Endothelial cell (in vitro differentiated cells): ENCODE measurements at regions not wholly inside any gene's neighbourhood (a gene's known extent, or its start where the extent isn't known, plus 50 kb on each side); places are given as distances from the start of the nearest gene placed in this dataset.

ENCODE experiments used
- DNase-seq: peaks from one replicate; pipeline ENCODE4 v3.0.0; 2021; ENCODE audit warnings: low spot score
- H3K27ac Mint-ChIP-seq: one replicate; pipeline ENCODE4 v1.8.0; 2021; ENCODE audit warnings: mixed read lengths, inconsistent platforms; ENCODE audit not compliant: unreplicated experiment
- H3K27me3 Mint-ChIP-seq: one replicate; pipeline ENCODE4 v1.8.0; 2021; ENCODE audit warnings: mild to moderate bottlenecking, moderate library complexity, mixed read lengths, inconsistent platforms; ENCODE audit not compliant: unreplicated experiment
- H3K36me3 Mint-ChIP-seq: one replicate; pipeline ENCODE4 v1.8.0; 2021; ENCODE audit warnings: mild to moderate bottlenecking, low read depth, mixed read lengths, inconsistent platforms; ENCODE audit not compliant: unreplicated experiment
- H3K4me1 Mint-ChIP-seq: one replicate; pipeline ENCODE4 v1.8.0; 2021; ENCODE audit warnings: mild to moderate bottlenecking, mixed read lengths, inconsistent platforms; ENCODE audit not compliant: unreplicated experiment
- H3K4me3 Mint-ChIP-seq: one replicate; pipeline ENCODE4 v1.8.0; 2021; ENCODE audit warnings: mild to moderate bottlenecking, mixed read lengths, inconsistent platforms; ENCODE audit not compliant: unreplicated experiment
- H3K9me3 Mint-ChIP-seq: one replicate; pipeline ENCODE4 v1.8.0; 2021; ENCODE audit warnings: mixed read lengths, inconsistent platforms; ENCODE audit not compliant: unreplicated experiment
- TF ChIP-seq, protein P1 (sequence below): fragments of 200-600 bp; sonication (generic); IDR thresholded peaks from one replicate; pipeline ENCODE4 v1.5.0; 2021; ENCODE audit warnings: antibody characterized with exemption; ENCODE audit not compliant: unreplicated experiment

DNA sequence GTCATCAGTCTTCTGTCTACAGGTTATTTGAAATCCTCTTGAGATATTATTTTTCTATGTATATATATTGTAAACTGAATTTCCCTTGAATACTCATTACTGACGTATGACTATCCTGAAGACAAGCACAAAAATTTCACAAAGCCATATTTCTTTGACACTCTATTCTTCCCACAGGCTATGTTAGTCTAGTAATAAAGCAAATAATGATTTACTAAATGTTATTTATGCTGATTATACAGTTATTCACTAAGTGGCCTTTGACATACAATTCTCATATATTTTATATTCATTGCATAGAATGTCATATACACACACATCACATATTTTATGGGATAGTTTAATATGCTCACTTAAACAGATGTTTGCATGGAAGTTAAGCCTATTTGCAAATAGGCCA lies 793.0 kb upstream of the GRAMD2B start:
- DNase-seq = no peak
- no peaks in the 10 kb centered on the region for H3K36me3 Mint-ChIP-seq
- H3K9me3 Mint-ChIP-seq = no peaks in the 10 kb centered on the region
- no peak overlapping the region for H3K27ac Mint-ChIP-seq
- no peaks in the 10 kb centered on the region for H3K27me3 Mint-ChIP-seq
- H3K4me3 Mint-ChIP-seq = no peak overlapping the region
- H3K4me1 Mint-ChIP-seq = no peaks in the 10 kb centered on the region
- TF ChIP-seq, protein P1, sequence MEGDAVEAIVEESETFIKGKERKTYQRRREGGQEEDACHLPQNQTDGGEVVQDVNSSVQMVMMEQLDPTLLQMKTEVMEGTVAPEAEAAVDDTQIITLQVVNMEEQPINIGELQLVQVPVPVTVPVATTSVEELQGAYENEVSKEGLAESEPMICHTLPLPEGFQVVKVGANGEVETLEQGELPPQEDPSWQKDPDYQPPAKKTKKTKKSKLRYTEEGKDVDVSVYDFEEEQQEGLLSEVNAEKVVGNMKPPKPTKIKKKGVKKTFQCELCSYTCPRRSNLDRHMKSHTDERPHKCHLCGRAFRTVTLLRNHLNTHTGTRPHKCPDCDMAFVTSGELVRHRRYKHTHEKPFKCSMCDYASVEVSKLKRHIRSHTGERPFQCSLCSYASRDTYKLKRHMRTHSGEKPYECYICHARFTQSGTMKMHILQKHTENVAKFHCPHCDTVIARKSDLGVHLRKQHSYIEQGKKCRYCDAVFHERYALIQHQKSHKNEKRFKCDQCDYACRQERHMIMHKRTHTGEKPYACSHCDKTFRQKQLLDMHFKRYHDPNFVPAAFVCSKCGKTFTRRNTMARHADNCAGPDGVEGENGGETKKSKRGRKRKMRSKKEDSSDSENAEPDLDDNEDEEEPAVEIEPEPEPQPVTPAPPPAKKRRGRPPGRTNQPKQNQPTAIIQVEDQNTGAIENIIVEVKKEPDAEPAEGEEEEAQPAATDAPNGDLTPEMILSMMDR = no peak

DNA sequence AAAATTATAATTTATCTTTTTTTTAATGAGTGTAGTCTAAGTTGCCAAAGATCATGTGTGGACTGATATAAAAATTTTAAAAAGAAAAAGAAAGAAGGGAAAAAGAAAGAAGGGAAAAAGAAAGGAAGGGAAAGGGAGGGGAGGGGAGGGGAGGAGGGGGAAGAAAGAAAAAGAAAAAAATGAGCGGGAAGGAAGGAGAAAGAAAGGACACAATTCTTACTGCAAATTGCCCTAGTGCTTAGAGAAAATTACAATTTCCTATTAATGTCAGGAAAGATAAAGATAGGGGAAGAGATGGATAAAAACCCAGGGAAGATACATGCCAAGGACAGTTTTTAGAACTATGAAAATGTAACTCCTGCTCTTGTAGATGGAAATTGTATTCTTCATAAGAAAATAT lies 789.7 kb upstream of the GRAMD2B start:
- Mint-ChIP-seq H3K4me3 (no peak overlapping the region), H3K36me3 (no peaks in the 10 kb centered on the region), H3K27ac (no peak overlapping the region), H3K27me3 (no peaks in the 10 kb centered on the region), H3K4me1 (no peaks in the 10 kb centered on the region), H3K9me3 (no peaks in the 10 kb centered on the region)
- no peak for DNase-seq
- TF ChIP-seq, protein P1 = no peak

DNA sequence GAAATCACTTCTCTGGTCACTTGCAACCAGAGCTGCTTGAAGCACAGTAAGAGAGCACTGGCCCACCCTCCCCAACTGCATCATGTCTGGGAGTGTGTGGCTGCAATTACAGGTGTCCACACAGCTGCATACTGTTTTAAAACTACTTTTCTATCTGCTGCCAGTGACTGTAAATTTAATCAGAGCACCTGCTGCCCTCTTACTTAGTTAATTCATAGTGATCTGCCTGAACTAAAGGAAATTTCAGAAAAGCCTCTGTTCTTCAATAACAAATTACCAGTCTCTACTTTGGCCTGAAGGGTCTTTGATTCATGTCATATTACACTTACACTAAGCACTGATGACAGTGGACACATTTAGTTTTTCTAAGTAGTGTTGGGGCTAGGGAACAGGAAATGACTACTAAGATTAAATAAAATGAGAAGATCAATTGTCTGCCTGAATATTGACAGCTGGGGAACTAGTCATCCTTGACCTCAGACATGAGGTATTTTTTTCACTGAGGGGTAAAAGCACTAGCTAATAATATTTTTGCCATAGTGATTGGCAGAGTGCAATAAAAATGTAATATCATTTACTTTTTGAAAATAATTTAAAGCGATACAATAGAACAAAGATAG lies 788.9 kb upstream of the GRAMD2B start:
- no peaks in the 10 kb centered on the region for H3K4me1 Mint-ChIP-seq
- no peak for DNase-seq
- H3K36me3 Mint-ChIP-seq = no peaks in the 10 kb centered on the region
- H3K9me3 Mint-ChIP-seq = no peaks in the 10 kb centered on the region
- no peak overlapping the region for H3K27ac Mint-ChIP-seq
- TF ChIP-seq, protein P1 = no peak
- H3K4me3 Mint-ChIP-seq = no peak overlapping the region
- no peaks in the 10 kb centered on the region for H3K27me3 Mint-ChIP-seq

DNA sequence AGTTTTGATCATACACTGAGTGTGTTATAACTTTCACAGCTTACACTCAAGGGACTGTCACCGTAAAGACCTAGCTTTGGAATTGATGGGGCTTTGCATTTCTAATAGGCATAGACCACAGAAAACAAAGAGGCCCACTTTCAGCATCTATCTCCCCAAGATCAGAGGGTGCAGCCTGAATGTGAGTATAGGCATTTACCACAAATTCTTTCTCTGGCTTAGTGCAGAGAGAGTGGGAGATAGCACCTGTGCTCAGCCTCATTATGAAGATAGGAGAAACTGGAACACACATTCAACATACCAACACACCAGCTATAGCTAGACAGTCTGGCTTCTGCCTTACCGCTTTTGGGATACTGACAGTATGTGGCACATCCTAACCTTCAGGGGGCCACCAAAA lies 783.4 kb upstream of the GRAMD2B start:
- H3K9me3 Mint-ChIP-seq = no peaks in the 10 kb centered on the region
- DNase-seq = no peak
- H3K4me1 Mint-ChIP-seq = no peaks in the 10 kb centered on the region
- TF ChIP-seq, protein P1 = no peak
- no peaks in the 10 kb centered on the region for H3K27me3 Mint-ChIP-seq
- no peak overlapping the region for H3K27ac Mint-ChIP-seq
- H3K36me3 Mint-ChIP-seq = no peaks in the 10 kb centered on the region
- H3K4me3 Mint-ChIP-seq = no peak overlapping the region

GRCh38 chr5:125652761-125653160 lies 770.4 kb upstream of the GRAMD2B start:
- H3K9me3 Mint-ChIP-seq = no peaks in the 10 kb centered on the region
- no peaks in the 10 kb centered on the region for H3K4me1 Mint-ChIP-seq
- no peak overlapping the region for H3K4me3 Mint-ChIP-seq
- TF ChIP-seq, protein P1 = no peak
- no peaks in the 10 kb centered on the region for H3K27me3 Mint-ChIP-seq
- no peak for DNase-seq
- no peaks in the 10 kb centered on the region for H3K36me3 Mint-ChIP-seq
- no peak overlapping the region for H3K27ac Mint-ChIP-seq
